Thyroid gland (tissue), 4 donors: ENCODE measurements at regions not wholly inside any gene's neighbourhood (a gene's known extent, or its start where the extent isn't known, plus 50 kb on each side); places are given as distances from the start of the nearest gene placed in this dataset.

Experiments used
- POLR2A ChIP-seq, 2 donors: fragments of 450-650 bp; IDR thresholded peaks; one replicate each; pipeline ENCODE4 v1.6.1; 2017; ENCODE audit warnings: antibody characterized with exemption in 2 of 2, mild to moderate bottlenecking in 2 of 2, moderate library complexity in 1 of 2
- TF ChIP-seq, protein P1 (sequence below), 6 experiments: fragments of 200-600 bp in 3 of 6; fragments of 450-650 bp in 3 of 6; sonication (generic) in 3 of 6; IDR thresholded peaks; one replicate each; pipeline ENCODE4 v1.5.1; 2016 to 2019; ENCODE audit warnings: antibody characterized with exemption in 6 of 6, mild to moderate bottlenecking in 2 of 6, inconsistent platforms in 1 of 6, moderate library complexity in 1 of 6

DNA sequence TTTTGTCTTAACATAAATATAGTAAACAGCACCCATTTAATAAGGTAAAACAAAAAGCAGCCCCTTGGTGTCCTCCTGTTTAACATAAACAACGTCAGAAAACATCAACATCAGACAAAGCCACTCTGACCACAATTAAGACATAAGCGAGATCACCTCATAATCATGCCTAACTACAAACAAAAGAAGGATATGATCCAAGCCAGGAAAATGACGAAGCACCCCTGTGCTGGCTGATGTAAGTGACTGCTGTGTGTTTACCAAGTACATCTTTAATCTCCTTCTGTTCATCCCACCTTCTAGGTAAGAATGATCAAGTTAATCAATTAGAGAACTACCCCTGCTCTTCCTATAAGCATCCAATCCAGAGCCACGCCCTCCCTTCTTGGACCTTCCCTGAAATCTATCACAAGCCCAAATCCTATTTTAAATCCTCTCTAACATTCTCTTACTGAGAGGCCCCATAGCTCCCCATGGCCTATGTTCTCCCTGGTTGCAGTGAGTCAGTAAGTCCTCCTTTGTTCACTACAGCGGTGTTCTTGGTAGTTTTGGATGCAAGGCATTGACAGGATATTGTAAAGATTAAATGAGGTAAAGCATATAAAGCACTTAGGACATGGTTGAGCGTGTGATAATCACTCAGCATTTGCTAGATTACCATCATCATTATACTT is 424.2 kb downstream of the TSN start:
- TF ChIP-seq, protein P1, sequence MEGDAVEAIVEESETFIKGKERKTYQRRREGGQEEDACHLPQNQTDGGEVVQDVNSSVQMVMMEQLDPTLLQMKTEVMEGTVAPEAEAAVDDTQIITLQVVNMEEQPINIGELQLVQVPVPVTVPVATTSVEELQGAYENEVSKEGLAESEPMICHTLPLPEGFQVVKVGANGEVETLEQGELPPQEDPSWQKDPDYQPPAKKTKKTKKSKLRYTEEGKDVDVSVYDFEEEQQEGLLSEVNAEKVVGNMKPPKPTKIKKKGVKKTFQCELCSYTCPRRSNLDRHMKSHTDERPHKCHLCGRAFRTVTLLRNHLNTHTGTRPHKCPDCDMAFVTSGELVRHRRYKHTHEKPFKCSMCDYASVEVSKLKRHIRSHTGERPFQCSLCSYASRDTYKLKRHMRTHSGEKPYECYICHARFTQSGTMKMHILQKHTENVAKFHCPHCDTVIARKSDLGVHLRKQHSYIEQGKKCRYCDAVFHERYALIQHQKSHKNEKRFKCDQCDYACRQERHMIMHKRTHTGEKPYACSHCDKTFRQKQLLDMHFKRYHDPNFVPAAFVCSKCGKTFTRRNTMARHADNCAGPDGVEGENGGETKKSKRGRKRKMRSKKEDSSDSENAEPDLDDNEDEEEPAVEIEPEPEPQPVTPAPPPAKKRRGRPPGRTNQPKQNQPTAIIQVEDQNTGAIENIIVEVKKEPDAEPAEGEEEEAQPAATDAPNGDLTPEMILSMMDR (IDR thresholded peaks at IDR 0.05) = no peak
- no peak for TF ChIP-seq POLR2A (IDR thresholded peaks at IDR 0.05)
